NCI-H1417 (cell line): ENCODE measurements at regions not wholly inside any gene's neighbourhood (a gene's known extent, or its start where the extent isn't known, plus 50 kb on each side); places are given as distances from the start of the nearest gene placed in this dataset.
"Not testable (repeated sequence)": the region's sequence is repeated elsewhere in the genome, so short reads cannot be mapped to it uniquely, and the experiment has no call there.

Experiments
- DNase-seq, 3 experiments: peaks; one replicate each; lab custom pipeline; 2025; lab: John Stamatoyannopoulos, UW

GRCh38 chr5:87752362-87752761 is 339.6 kb upstream of the CCNH start:
- DNase-seq: no peak

GRCh38 chr5:87751824-87752223 is 339.1 kb upstream of the CCNH start:
- DNase-seq: no peak

- DNase-seq: peak in 1 of 3 experiments; percentile 3
Observed at GRCh38 chr5:87746891-87747377, 334.2 kb upstream of the CCNH start.

GRCh38 chr5:87746341-87746740 is 333.6 kb upstream of the CCNH start:
- no peak for DNase-seq

- DNase-seq: peak in 1 of 3 experiments; percentile 26
Observed at GRCh38 chr5:87741881-87742280, 329.2 kb upstream of the CCNH start.

GRCh38 chr5:87735923-87736322 is 323.2 kb upstream of the CCNH start:
- peak in 2 of 3 experiments; percentile 44 to 69 for DNase-seq

- peak in 1 of 3 experiments; percentile 23 for DNase-seq
Observed at GRCh38 chr5:87733897-87734296, 321.2 kb upstream of the CCNH start.

- peak in 2 of 3 experiments; percentile 16 to 74 for DNase-seq
Observed at GRCh38 chr5:87732875-87733768, 320.4 kb upstream of the CCNH start.

GRCh38 chr5:87729781-87730180 is 317.1 kb upstream of the CCNH start:
- no peak for DNase-seq

- DNase-seq: no peak
Observed at GRCh38 chr5:87722286-87722685, 309.6 kb upstream of the CCNH start.

GRCh38 chr5:87718224-87718925 is 305.6 kb upstream of the CCNH start:
- not testable (repeated sequence) for DNase-seq

- DNase-seq: no peak
Observed at GRCh38 chr5:87717761-87718160, 305.0 kb upstream of the CCNH start.

- no peak for DNase-seq
Observed at GRCh38 chr5:87705876-87706275, 293.1 kb upstream of the CCNH start.

GRCh38 chr5:87686975-87687374 is 274.2 kb upstream of the CCNH start:
- no peak for DNase-seq

GRCh38 chr5:87686018-87686417 is 273.3 kb upstream of the CCNH start:
- DNase-seq: no peak

- peak in 1 of 3 experiments; percentile 28 for DNase-seq
Observed at GRCh38 chr5:87674235-87674634, 261.5 kb upstream of the CCNH start.

- no peak for DNase-seq
Observed at GRCh38 chr5:87671146-87671545, 258.4 kb upstream of the CCNH start.

- DNase-seq: no peak
Observed at GRCh38 chr5:87665166-87665565, 252.4 kb upstream of the CCNH start.

- DNase-seq: no peak
Observed at GRCh38 chr5:87661784-87662566, 249.2 kb upstream of the CCNH start.

GRCh38 chr5:87653242-87653641 is 240.5 kb upstream of the CCNH start:
- DNase-seq: no peak

- DNase-seq: peak in 1 of 3 experiments; percentile 3
Observed at GRCh38 chr5:87650284-87650683, 237.6 kb upstream of the CCNH start.

- DNase-seq: no peak
Observed at GRCh38 chr5:87649455-87649854, 236.7 kb upstream of the CCNH start.
